H1 (cell line): ENCODE measurements at regions not wholly inside any gene's neighbourhood (a gene's known extent, or its start where the extent isn't known, plus 50 kb on each side); places are given as distances from the start of the nearest gene placed in this dataset.
A peak's percentile ranks its signal among the peaks of the same experiment; 100 is the strongest.

Experiments
- CTCF ChIA-PET: fragments of 300-600 bp; sonication (Branson Sonifier 250); formaldehyde crosslinking; loops from one replicate; lab custom pipeline; 2021; ENCODE audit not compliant: partially characterized antibody; lab: Charles Lee
- POLR2A ChIA-PET: fragments of 300-600 bp; sonication (Branson Sonifier 250); formaldehyde crosslinking; loops from one replicate; lab custom pipeline; 2021; ENCODE audit warnings: inconsistent platforms; ENCODE audit not compliant: partially characterized antibody; lab: Charles Lee
- DNase-seq, 2 experiments: peaks; one replicate each; pipeline versions ENCODE4 v3.0.0 to v3.0.0-alpha.2; 2010 to 2022; ENCODE audit warnings: low spot score in 2 of 2, low read depth in 1 of 2, mixed read lengths in 1 of 2
- FAIRE-seq: peaks from 2 replicates; lab custom pipeline; 2011; peaks lifted over from hg19 to GRCh38; lab: Jason Lieb, UNC
- H2AFZ ChIP-seq: 2 replicates; pipeline ENCODE4 v1.8.1; 2012; ENCODE audit warnings: low read length, inconsistent platforms
- H2AK5ac ChIP-seq: 2 replicates; pipeline ENCODE4 v1.6.1; 2013; ENCODE audit warnings: low read depth, low read length
- H2BK120ac ChIP-seq: replicated peaks from 2 replicates; pipeline ENCODE3; 2013; ENCODE audit warnings: low read depth, low read length, inconsistent platforms
- H2BK12ac ChIP-seq: 2 replicates; pipeline ENCODE4 v1.6.1; 2013; ENCODE audit warnings: low read depth, low read length
- H2BK15ac ChIP-seq: 2 replicates; pipeline ENCODE4 v1.6.1; 2013; ENCODE audit warnings: low read length
- H2BK20ac ChIP-seq: 2 replicates; pipeline ENCODE4 v1.6.1; 2013; ENCODE audit warnings: low read length
- H2BK5ac ChIP-seq: 2 replicates; pipeline ENCODE4 v1.6.1; 2013; ENCODE audit warnings: low read depth, low read length
- H3K14ac ChIP-seq: 2 replicates; pipeline ENCODE4 v1.6.1; 2013; ENCODE audit warnings: inconsistent platforms; ENCODE audit not compliant: insufficient read length
- H3K18ac ChIP-seq: 2 replicates; pipeline ENCODE4 v1.6.1; 2013; ENCODE audit warnings: low read length; ENCODE audit errors: extremely low read depth
- H3K23ac ChIP-seq: 2 replicates; pipeline ENCODE4 v1.6.1; 2013; ENCODE audit warnings: inconsistent platforms; ENCODE audit not compliant: insufficient read length
- H3K23me2 ChIP-seq: 2 replicates; pipeline ENCODE4 v1.6.1; 2013; ENCODE audit warnings: low read depth, low read length
- H3K27ac ChIP-seq: 2 replicates; pipeline ENCODE4 v1.6.1; 2011; ENCODE audit warnings: low read depth, low read length, inconsistent platforms
- H3K27me3 ChIP-seq, 4 experiments: replicated peaks in 1 of 4; 1 replicate in 1 of 4; 2 replicates in 3 of 4; pipeline versions ENCODE4 v1.6.1 to v1.8.1; 2011 to 2013; ENCODE audit warnings: low read length in 3 of 4, mild to moderate bottlenecking in 3 of 4, inconsistent platforms in 2 of 4, mixed read lengths in 2 of 4, moderate library complexity in 1 of 4; ENCODE audit not compliant: control insufficient read depth in 3 of 4, insufficient read depth in 3 of 4; ENCODE audit errors: extremely low read depth in 1 of 4
- H3K36me3 ChIP-seq, 4 experiments: 2 replicates each; pipeline versions ENCODE4 v1.6.1 to v1.8.1; 2011 to 2013; ENCODE audit warnings: mild to moderate bottlenecking in 4 of 4, low read length in 3 of 4, moderate library complexity in 2 of 4, control low read depth in 1 of 4, inconsistent platforms in 1 of 4; ENCODE audit not compliant: insufficient read depth in 4 of 4, control insufficient read depth in 2 of 4
- H3K4ac ChIP-seq: replicated peaks from 2 replicates; pipeline ENCODE3; 2013; ENCODE audit warnings: low read length, low read depth, mixed read lengths, inconsistent platforms; ENCODE audit not compliant: insufficient read length
- H3K4me1 ChIP-seq, 4 experiments: replicated peaks in 1 of 4; 1 replicate in 1 of 4; 2 replicates in 3 of 4; pipeline versions ENCODE4 v1.6.1 to v1.8.1; 2011 to 2013; ENCODE audit warnings: low read length in 3 of 4, inconsistent platforms in 2 of 4, mixed read lengths in 1 of 4; ENCODE audit not compliant: insufficient read depth in 4 of 4, control insufficient read depth in 3 of 4
- H3K4me2 ChIP-seq, 2 experiments: 2 replicates each; pipeline versions ENCODE4 v1.6.1 to v1.8.1; 2011 to 2013; ENCODE audit warnings: low read depth in 2 of 2, low read length in 2 of 2, control low read depth in 1 of 2, inconsistent platforms in 1 of 2, mild to moderate bottlenecking in 1 of 2; ENCODE audit not compliant: insufficient read depth in 1 of 2
- H3K4me3 ChIP-seq, 4 experiments: fragments of 200-600, 300-600 bp in 1 of 4; sonication (generic), shearing (Covaris generic), sonication (Bioruptor Twin) in 1 of 4; 2 replicates each; pipeline versions ENCODE4 v1.5.1 to v1.8.1; 2011 to 2016; ENCODE audit warnings: low read length in 4 of 4, low read depth in 3 of 4, control low read depth in 2 of 4, inconsistent platforms in 2 of 4, mild to moderate bottlenecking in 2 of 4, mixed read lengths in 1 of 4, moderate library complexity in 1 of 4; ENCODE audit not compliant: insufficient read depth in 2 of 4; ENCODE audit errors: extremely low read depth in 1 of 4
- H3K56ac ChIP-seq: replicated peaks from 2 replicates; pipeline ENCODE3; 2013; ENCODE audit warnings: low read depth, mild to moderate bottlenecking, mixed read lengths, low read length, inconsistent platforms; ENCODE audit not compliant: insufficient read length
- H3K79me1 ChIP-seq: 2 replicates; pipeline ENCODE4 v1.6.1; 2013; ENCODE audit warnings: low read depth, low read length, control low read depth
- H3K79me2 ChIP-seq, 2 experiments: 2 replicates each; pipeline versions ENCODE4 v1.6.1 to v1.8.1; 2012 to 2013; ENCODE audit warnings: low read length in 2 of 2, mild to moderate bottlenecking in 2 of 2, inconsistent platforms in 1 of 2; ENCODE audit not compliant: insufficient read depth in 2 of 2, control insufficient read depth in 1 of 2
- H3K9ac ChIP-seq, 4 experiments: replicated peaks in 1 of 4; 1 replicate in 1 of 4; 2 replicates in 3 of 4; pipeline versions ENCODE4 v1.6.1 to v1.8.1; 2011 to 2013; ENCODE audit warnings: low read depth in 3 of 4, low read length in 3 of 4, control low read depth in 2 of 4, mild to moderate bottlenecking in 2 of 4, moderate library complexity in 2 of 4, inconsistent platforms in 1 of 4; ENCODE audit errors: extremely low read depth in 1 of 4
- H3K9me3 ChIP-seq, 2 experiments: 2 replicates each; pipeline versions ENCODE4 v1.6.1 to v1.8.1; 2012 to 2013; ENCODE audit warnings: mild to moderate bottlenecking in 2 of 2, moderate library complexity in 2 of 2, control low read depth in 1 of 2, inconsistent platforms in 1 of 2, low read depth in 1 of 2, low read length in 1 of 2, mixed read lengths in 1 of 2; ENCODE audit not compliant: insufficient read depth in 2 of 2
- H4K20me1 ChIP-seq, 2 experiments: replicated peaks in 1 of 2; 2 replicates each; pipeline versions ENCODE3 to v1.8.1; 2011 to 2013; ENCODE audit warnings: inconsistent platforms in 2 of 2, low read length in 2 of 2, mild to moderate bottlenecking in 1 of 2; ENCODE audit not compliant: insufficient read depth in 2 of 2, control insufficient read depth in 1 of 2
- H4K5ac ChIP-seq: 2 replicates; pipeline ENCODE4 v1.6.1; 2013; ENCODE audit warnings: low read length, low read depth, mixed read lengths, inconsistent platforms; ENCODE audit not compliant: insufficient read length
- H4K8ac ChIP-seq: 2 replicates; pipeline ENCODE4 v1.8.0; 2013; ENCODE audit warnings: mild to moderate bottlenecking, moderate library complexity, low read length, inconsistent platforms; ENCODE audit not compliant: insufficient read depth; ENCODE audit errors: extremely low read depth
- H4K91ac ChIP-seq: replicated peaks from 2 replicates; pipeline ENCODE3; 2013; ENCODE audit warnings: low read length, mixed read lengths, inconsistent platforms; ENCODE audit not compliant: insufficient read length
- BACH1 ChIP-seq: IDR thresholded peaks from 2 replicates; pipeline ENCODE4 v1.6.1; 2012; ENCODE audit warnings: low read length, improper control_type of control experiment
- BCL11A ChIP-seq, 2 experiments: IDR thresholded peaks; one replicate each; pipeline ENCODE4 v1.6.1; 2011; ENCODE audit warnings: low read depth in 2 of 2, low read length in 2 of 2, mild to moderate bottlenecking in 2 of 2
- CTBP2 ChIP-seq: IDR thresholded peaks from 2 replicates; pipeline ENCODE4 v1.7.0; 2011; ENCODE audit warnings: borderline replicate concordance, mild to moderate bottlenecking, moderate library complexity, mixed read lengths, low read length; ENCODE audit not compliant: insufficient read depth, insufficient read length
- EZH2 ChIP-seq: fragments of 200-600 bp; sonication (generic); IDR thresholded peaks from 2 replicates; pipeline ENCODE4 v1.7.1; 2012; ENCODE audit warnings: low read depth, mild to moderate bottlenecking, moderate library complexity, low read length, inconsistent platforms; ENCODE audit not compliant: severe bottlenecking
- JUN ChIP-seq: IDR thresholded peaks from 2 replicates; pipeline ENCODE4 v1.6.1; 2011; ENCODE audit warnings: low read depth, mild to moderate bottlenecking, improper control_type of control experiment, low read length
- KDM4A ChIP-seq: IDR thresholded peaks from one replicate; pipeline ENCODE4 v1.7.1; 2012; ENCODE audit warnings: low read depth, mild to moderate bottlenecking, moderate library complexity, low read length, inconsistent platforms; ENCODE audit not compliant: severe bottlenecking
- PHF8 ChIP-seq: fragments of 200-600 bp; sonication (generic); conservative IDR thresholded peaks from 2 replicates; pipeline ENCODE4 v1.7.1; 2012; ENCODE audit warnings: low read depth, mild to moderate bottlenecking, inconsistent platforms, low read length, moderate library complexity
- POLR2AphosphoS5 ChIP-seq: IDR thresholded peaks from 2 replicates; pipeline ENCODE4 v1.6.1; 2011; ENCODE audit warnings: low read depth, low read length
- RAD21 ChIP-seq, 2 experiments: IDR thresholded peaks in 1 of 2; conservative IDR thresholded peaks in 1 of 2; 2 replicates each; pipeline ENCODE4 v1.6.1; 2011; ENCODE audit warnings: low read depth in 2 of 2, low read length in 2 of 2, improper control_type of control experiment in 1 of 2, inconsistent platforms in 1 of 2, mild to moderate bottlenecking in 1 of 2, moderate library complexity in 1 of 2
- RFX5 ChIP-seq: IDR thresholded peaks from 2 replicates; pipeline ENCODE4 v1.6.1; 2011; ENCODE audit warnings: low read depth, low read length, improper control_type of control experiment, borderline replicate concordance
- SAP30 ChIP-seq: fragments of 300-600 bp; sonication (generic); IDR thresholded peaks from 2 replicates; pipeline ENCODE4 v1.7.1; 2012; ENCODE audit warnings: low read length, moderate library complexity, mild to moderate bottlenecking, inconsistent platforms; ENCODE audit not compliant: insufficient read depth, insufficient replicate concordance
- TBP ChIP-seq: IDR thresholded peaks from 2 replicates; pipeline ENCODE4 v1.6.1; 2011; ENCODE audit warnings: low read depth, low read length, improper control_type of control experiment
- WGBS, 2 experiments: shearing (Covaris generic) in 1 of 2; methylation state at CpG; one replicate each; pipeline versions ENCODE4 v1.1.6 to v1.1.7; 2013 to 2015; ENCODE audit warnings: low lambda C conversion rate in 2 of 2, mixed read lengths in 2 of 2, inconsistent platforms in 1 of 2, low coverage in 1 of 2, missing lambda C conversion rate in 1 of 2; ENCODE audit not compliant: insufficient replicate concordance in 2 of 2, insufficient coverage in 1 of 2, insufficient read length in 1 of 2; ENCODE audit errors: extremely low coverage in 1 of 2, missing lambda C conversion rate in 1 of 2; 5-methylcytosine and 5-hydroxymethylcytosine counted together

DNA sequence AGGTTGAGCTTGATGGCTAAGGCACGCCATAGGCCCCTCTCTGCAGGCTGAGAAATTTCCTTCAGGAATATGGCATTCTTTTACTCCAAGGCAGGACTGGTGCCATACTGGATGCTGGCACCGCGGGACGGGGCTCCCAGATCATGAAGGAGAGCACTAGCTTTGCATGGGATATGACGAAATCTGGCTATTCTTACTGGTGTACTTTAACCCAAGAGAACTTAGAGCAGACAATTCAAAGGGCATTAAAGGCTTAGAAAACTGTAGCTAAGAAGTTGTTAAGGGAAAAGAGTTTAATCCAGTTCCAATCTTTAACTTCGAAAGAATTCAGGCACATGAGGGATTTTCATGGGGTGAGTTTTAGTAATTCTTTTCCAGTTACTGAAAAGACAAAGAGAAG, 204.4 kb upstream of the ESRRG start:
- DNase-seq (no peak), FAIRE-seq (no peak)
- H3K27ac ChIP-seq = no peak overlapping the region
- H4K5ac ChIP-seq = no peak overlapping the region
- H3K79me2 ChIP-seq = no peaks in the 10 kb centered on the region
- no peak overlapping the region for H2BK120ac ChIP-seq
- WGBS, 2 experiments = 91% methylated on average over 6 of the region's 6 CpGs; no CpG with 5 or more reads in 1 of the 2 experiments
- H3K9ac ChIP-seq = no peak overlapping the region
- no peak overlapping the region for H3K14ac ChIP-seq
- no peak overlapping the region for H3K4ac ChIP-seq
- H3K79me1 ChIP-seq = no peaks in the 10 kb centered on the region
- no peak overlapping the region for H2BK12ac ChIP-seq
- ChIA-PET POLR2A (no interaction called here), CTCF (interaction anchor here (0.6 to 1.8 kb wide), 5 partner anchors 16 to 982 kb away, joined by 3 to 5 read pairs (median 4); no protein-coding TSS in a partner anchor)
- no peaks in the 10 kb centered on the region for H3K36me3 ChIP-seq
- no peak overlapping the region for H3K56ac ChIP-seq
- no peak overlapping the region; a peak in 1 of 4 replicates for H3K4me2 ChIP-seq
- no peaks in the 10 kb centered on the region for H3K9me3 ChIP-seq
- no peak overlapping the region; the same call in 1 of the 2 replicates for H3K18ac ChIP-seq
- no peak overlapping the region for H2BK20ac ChIP-seq
- no peak overlapping the region for H2AK5ac ChIP-seq
- no peak overlapping the region for H2BK15ac ChIP-seq
- no peak overlapping the region for H2BK5ac ChIP-seq
- H3K23me2 ChIP-seq = no peaks in the 10 kb centered on the region
- H3K4me3 ChIP-seq = no peak overlapping the region
- no peak overlapping the region for H3K23ac ChIP-seq
- H4K8ac ChIP-seq = no peak overlapping the region
- H3K27me3 ChIP-seq = no peaks in the 10 kb centered on the region
- H4K91ac ChIP-seq = no peak overlapping the region
- peaks cover 0 to 9% (median 0%) of the 10 kb centered on the region in 4 experiments; a peak in 2 of 7 replicates for H3K4me1 ChIP-seq
- H4K20me1 ChIP-seq = no peaks in the 10 kb centered on the region
- no peak for TF ChIP-seq SAP30
- TF ChIP-seq RAD21 (IDR thresholded peaks at IDR 0.05 in 1 of 2, conservative IDR thresholded peaks at IDR 0.05 in 1 of 2; ENCODE audit: low read depth in 2 of 2, low read length in 2 of 2) = no peak
- TF ChIP-seq TBP = no peak
- no peak for TF ChIP-seq BCL11A (IDR thresholded peaks at IDR 0.05; ENCODE audit: low read depth in 2 of 2, low read length in 2 of 2)
- TF ChIP-seq CTBP2 = no peak
- TF ChIP-seq BACH1 = no peak
- TF ChIP-seq PHF8 = no peak
- TF ChIP-seq POLR2AphosphoS5 = no peak
- no peak for TF ChIP-seq JUN
- no peak for TF ChIP-seq EZH2
- TF ChIP-seq KDM4A = no peak
- TF ChIP-seq RFX5 = no peak
- peak overlapping the region; percentile 31; the same call in 1 of the 2 replicates for H2AFZ ChIP-seq
